HEK293T (cell line): ENCODE measurements at regions not wholly inside any gene's neighbourhood (a gene's known extent, or its start where the extent isn't known, plus 50 kb on each side); places are given as distances from the start of the nearest gene placed in this dataset.

ENCODE experiments used
- ARNT ChIP-seq: fragments of 450-650 bp; IDR thresholded peaks from 2 replicates; pipeline ENCODE4 v1.6.1; 2017; ENCODE audit warnings: mild to moderate bottlenecking
- BHLHE40 ChIP-seq: fragments of 450-650 bp; IDR thresholded peaks from 2 replicates; pipeline ENCODE4 v1.6.1; 2016; ENCODE audit warnings: mild to moderate bottlenecking, moderate library complexity, borderline replicate concordance
- FOXA1 ChIP-seq: fragments of 450-650 bp; IDR thresholded peaks from 2 replicates; pipeline ENCODE4 v1.6.1; 2016; ENCODE audit warnings: mild to moderate bottlenecking
- FOXK2 ChIP-seq: fragments of 450-650 bp; IDR thresholded peaks from 2 replicates; pipeline ENCODE4 v1.6.1; 2016; ENCODE audit warnings: mild to moderate bottlenecking
- FOXM1 ChIP-seq: fragments of 450-650 bp; IDR thresholded peaks from 2 replicates; pipeline ENCODE4 v1.6.1; 2017; ENCODE audit warnings: mild to moderate bottlenecking, borderline replicate concordance
- LEF1 ChIP-seq: fragments of 450-650 bp; IDR thresholded peaks from 2 replicates; pipeline ENCODE4 v1.6.1; 2017; ENCODE audit warnings: mild to moderate bottlenecking, borderline replicate concordance
- NFRKB ChIP-seq: fragments of 450-650 bp; IDR thresholded peaks from 2 replicates; pipeline ENCODE4 v1.6.1; 2016; ENCODE audit warnings: mild to moderate bottlenecking, moderate library complexity
- SP1 ChIP-seq: fragments of 450-650 bp; IDR thresholded peaks from 2 replicates; pipeline ENCODE4 v1.6.1; 2017
- SUZ12 ChIP-seq: fragments of 450-650 bp; IDR thresholded peaks from 2 replicates; pipeline ENCODE4 v1.6.1; 2016; ENCODE audit warnings: mild to moderate bottlenecking
- TARDBP ChIP-seq: fragments of 450-650 bp; IDR thresholded peaks from 2 replicates; pipeline ENCODE4 v1.6.1; 2016
- TF ChIP-seq, protein P1 (sequence below): fragments of 450-650 bp; IDR thresholded peaks from 2 replicates; pipeline ENCODE4 v1.6.1; 2016

DNA sequence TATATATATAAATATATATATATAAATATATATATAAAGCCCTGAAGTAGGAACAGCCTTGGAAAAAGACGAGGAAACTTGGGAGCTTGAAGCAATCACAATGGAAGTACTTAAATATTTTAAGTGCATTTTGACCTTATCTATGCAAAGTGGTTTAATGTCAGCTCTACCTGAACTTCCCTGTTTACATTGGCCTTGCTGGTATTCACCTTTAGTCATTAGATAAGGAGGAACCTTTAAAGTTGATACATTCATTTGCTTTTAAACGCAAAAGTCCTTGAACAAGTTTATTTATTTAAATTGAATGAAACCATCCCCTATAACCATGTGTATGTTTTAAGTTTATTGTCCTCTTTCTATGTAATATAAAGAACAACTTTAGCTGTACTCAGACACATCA, 166.7 kb upstream of the ANKRD50 start:
- TF ChIP-seq BHLHE40: no peak
- no peak for TF ChIP-seq SP1
- no peak for TF ChIP-seq SUZ12
- TF ChIP-seq ARNT: no peak
- no peak for TF ChIP-seq NFRKB
- TF ChIP-seq FOXK2: no peak
- no peak for TF ChIP-seq LEF1
- TF ChIP-seq TARDBP: no peak
- TF ChIP-seq FOXA1: no peak
- TF ChIP-seq, protein P1, sequence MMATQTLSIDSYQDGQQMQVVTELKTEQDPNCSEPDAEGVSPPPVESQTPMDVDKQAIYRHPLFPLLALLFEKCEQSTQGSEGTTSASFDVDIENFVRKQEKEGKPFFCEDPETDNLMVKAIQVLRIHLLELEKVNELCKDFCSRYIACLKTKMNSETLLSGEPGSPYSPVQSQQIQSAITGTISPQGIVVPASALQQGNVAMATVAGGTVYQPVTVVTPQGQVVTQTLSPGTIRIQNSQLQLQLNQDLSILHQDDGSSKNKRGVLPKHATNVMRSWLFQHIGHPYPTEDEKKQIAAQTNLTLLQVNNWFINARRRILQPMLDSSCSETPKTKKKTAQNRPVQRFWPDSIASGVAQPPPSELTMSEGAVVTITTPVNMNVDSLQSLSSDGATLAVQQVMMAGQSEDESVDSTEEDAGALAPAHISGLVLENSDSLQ: no peak
- no peak for TF ChIP-seq FOXM1
